Neural crest cell (in vitro differentiated cells): ENCODE measurements at regions not wholly inside any gene's neighbourhood (a gene's known extent, or its start where the extent isn't known, plus 50 kb on each side); places are given as distances from the start of the nearest gene placed in this dataset.

ENCODE experiments used
- DNase-seq: peaks from one replicate; pipeline ENCODE4 v3.0.0; 2021; ENCODE audit warnings: low read depth, mixed read lengths, low spot score
- H3K27ac Mint-ChIP-seq: one replicate; pipeline ENCODE4 v1.8.0; 2021; ENCODE audit warnings: mild to moderate bottlenecking, mixed read lengths; ENCODE audit not compliant: unreplicated experiment
- H3K27me3 Mint-ChIP-seq: 2 replicates; pipeline ENCODE4 v1.8.0; 2021; ENCODE audit warnings: low read depth, mild to moderate bottlenecking, mixed read lengths
- H3K36me3 Mint-ChIP-seq: 2 replicates; pipeline ENCODE4 v1.8.0; 2021; ENCODE audit warnings: low read depth, mild to moderate bottlenecking, mixed read lengths
- H3K4me1 Mint-ChIP-seq: 2 replicates; pipeline ENCODE4 v1.8.0; 2021; ENCODE audit warnings: mixed read lengths
- H3K4me3 Mint-ChIP-seq: one replicate; pipeline ENCODE4 v1.8.0; 2021; ENCODE audit warnings: mild to moderate bottlenecking, mixed read lengths
- H3K9me3 Mint-ChIP-seq: 2 replicates; pipeline ENCODE4 v1.8.0; 2021; ENCODE audit warnings: mixed read lengths
- TF ChIP-seq, protein P1 (sequence below): fragments of 200-600 bp; sonication (generic); conservative IDR thresholded peaks from 2 replicates; pipeline ENCODE4 v1.5.0; 2021; ENCODE audit warnings: antibody characterized with exemption, mild to moderate bottlenecking

DNA sequence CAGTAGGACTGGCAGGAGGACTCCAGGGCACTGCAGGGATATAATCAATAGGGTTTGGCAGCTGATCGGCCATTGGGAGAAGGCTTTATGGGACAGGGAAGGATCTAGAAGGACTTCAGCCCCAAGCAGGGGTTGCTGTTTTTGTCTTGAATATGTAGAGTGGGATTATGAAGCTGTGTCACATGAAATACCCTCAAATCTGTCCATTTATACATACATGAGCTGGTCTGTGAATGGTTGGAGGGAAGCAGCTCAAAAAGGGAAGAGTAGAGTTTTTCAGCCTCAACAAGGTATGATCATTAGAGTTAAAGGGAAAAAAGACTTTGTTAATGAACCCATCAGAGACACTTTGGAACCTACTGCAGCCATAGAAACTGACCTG, 98.2 kb upstream of the ZNF217 start:
- no peak for DNase-seq
- Mint-ChIP-seq H3K9me3 (no peaks in the 10 kb centered on the region), H3K36me3 (no peaks in the 10 kb centered on the region), H3K4me3 (no peak overlapping the region), H3K4me1 (peaks cover 4% of the 10 kb centered on the region), H3K27ac (no peak overlapping the region), H3K27me3 (no peaks in the 10 kb centered on the region)
- TF ChIP-seq, protein P1, sequence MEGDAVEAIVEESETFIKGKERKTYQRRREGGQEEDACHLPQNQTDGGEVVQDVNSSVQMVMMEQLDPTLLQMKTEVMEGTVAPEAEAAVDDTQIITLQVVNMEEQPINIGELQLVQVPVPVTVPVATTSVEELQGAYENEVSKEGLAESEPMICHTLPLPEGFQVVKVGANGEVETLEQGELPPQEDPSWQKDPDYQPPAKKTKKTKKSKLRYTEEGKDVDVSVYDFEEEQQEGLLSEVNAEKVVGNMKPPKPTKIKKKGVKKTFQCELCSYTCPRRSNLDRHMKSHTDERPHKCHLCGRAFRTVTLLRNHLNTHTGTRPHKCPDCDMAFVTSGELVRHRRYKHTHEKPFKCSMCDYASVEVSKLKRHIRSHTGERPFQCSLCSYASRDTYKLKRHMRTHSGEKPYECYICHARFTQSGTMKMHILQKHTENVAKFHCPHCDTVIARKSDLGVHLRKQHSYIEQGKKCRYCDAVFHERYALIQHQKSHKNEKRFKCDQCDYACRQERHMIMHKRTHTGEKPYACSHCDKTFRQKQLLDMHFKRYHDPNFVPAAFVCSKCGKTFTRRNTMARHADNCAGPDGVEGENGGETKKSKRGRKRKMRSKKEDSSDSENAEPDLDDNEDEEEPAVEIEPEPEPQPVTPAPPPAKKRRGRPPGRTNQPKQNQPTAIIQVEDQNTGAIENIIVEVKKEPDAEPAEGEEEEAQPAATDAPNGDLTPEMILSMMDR, result no peak

DNA sequence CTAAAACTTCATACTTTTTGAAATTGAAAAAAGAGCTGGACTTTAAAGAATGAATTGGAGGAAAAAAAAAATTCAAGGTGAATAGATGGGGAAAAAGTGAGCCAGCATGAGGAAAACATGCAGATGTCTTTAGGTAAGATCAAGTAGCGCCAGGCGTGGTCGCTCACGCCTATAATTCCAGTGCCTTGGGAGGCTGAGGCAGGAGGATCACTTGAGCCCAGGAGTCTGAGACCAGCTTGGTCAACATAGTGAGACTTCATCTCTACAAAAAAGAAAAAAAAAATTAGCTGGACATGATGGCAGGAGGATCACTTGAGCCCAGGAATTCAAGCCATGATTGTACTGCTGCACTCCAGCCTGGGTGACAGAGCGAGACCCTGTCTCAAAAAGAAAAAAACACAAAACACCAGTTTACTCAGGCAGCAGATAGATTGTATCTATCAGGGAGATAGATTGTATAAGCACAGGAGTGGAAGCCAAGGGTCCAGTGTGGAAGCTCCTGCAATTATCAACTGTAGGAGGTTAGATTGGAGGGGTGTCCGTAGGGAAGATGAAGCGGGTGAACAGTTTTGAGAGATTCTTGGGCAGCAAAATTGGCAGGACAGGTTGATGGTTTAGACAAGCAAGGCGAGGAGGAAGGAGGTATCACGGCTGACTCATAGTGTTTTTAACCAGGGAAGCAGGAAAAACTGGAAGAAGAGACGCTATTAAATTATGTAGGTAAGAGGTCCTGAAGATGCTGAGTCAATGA, 97.6 kb upstream of the ZNF217 start:
- TF ChIP-seq, protein P1, result no peak
- H3K9me3 Mint-ChIP-seq, result no peaks in the 10 kb centered on the region
- DNase-seq, result no peak
- H3K4me1 Mint-ChIP-seq, result peaks cover 4% of the 10 kb centered on the region
- no peaks in the 10 kb centered on the region for H3K27me3 Mint-ChIP-seq
- H3K36me3 Mint-ChIP-seq, result no peaks in the 10 kb centered on the region
- H3K4me3 Mint-ChIP-seq, result no peak overlapping the region
- no peak overlapping the region for H3K27ac Mint-ChIP-seq

DNA sequence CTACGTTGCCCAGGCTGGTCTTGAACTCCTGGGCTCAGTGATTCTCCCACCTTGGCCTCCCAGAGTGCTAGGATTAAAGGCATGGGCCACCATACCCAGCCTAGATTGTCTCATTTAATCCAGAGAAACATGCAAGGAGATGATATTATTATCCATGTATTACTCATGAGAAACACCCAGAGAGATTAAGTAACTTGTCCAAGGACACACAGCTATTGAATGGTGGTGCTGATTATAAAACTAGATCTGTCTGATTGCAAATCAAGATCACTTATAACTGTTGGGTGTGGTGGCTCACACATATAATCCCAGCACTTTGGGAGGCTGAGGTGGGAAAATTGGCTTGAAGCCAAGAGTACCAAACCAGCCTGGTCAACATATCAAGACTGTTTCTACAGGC, 94.4 kb upstream of the ZNF217 start:
- peaks cover 7% of the 10 kb centered on the region for H3K4me1 Mint-ChIP-seq
- H3K27me3 Mint-ChIP-seq, result no peaks in the 10 kb centered on the region
- H3K36me3 Mint-ChIP-seq, result no peaks in the 10 kb centered on the region
- TF ChIP-seq, protein P1, result no peak
- DNase-seq, result no peak
- no peak overlapping the region for H3K27ac Mint-ChIP-seq
- H3K4me3 Mint-ChIP-seq, result no peak overlapping the region
- H3K9me3 Mint-ChIP-seq, result no peaks in the 10 kb centered on the region

DNA sequence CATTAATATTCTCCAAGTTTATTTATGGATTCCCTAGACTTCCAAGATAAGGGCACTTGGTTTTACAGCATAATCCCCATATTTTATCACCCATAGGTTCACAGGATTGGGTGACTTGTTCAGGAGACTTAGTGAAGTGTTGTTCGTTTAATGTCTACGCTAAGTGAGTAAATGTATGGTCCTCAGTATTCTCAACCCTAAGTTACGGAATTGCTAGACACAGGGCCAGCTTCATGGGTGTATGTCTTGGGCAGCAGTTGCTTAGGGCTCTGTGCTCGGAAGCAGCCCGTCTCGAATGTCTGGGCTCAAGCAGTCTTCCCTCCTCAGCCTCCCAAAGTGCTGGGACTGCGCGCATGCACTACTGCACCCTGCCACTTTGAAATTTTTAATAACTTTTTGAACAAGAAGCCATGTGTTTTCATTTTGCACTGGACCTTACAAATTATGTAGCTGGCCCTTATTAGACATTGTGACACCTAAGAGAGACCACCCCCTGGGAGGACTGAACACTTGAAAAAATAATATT, 91.5 kb upstream of the ZNF217 start:
- DNase-seq, result no peak
- TF ChIP-seq, protein P1, result no peak
- Mint-ChIP-seq H3K27me3 (no peaks in the 10 kb centered on the region), H3K4me1 (peaks cover 10% of the 10 kb centered on the region), H3K36me3 (no peaks in the 10 kb centered on the region), H3K27ac (no peak overlapping the region), H3K4me3 (no peak overlapping the region), H3K9me3 (no peaks in the 10 kb centered on the region)

DNA sequence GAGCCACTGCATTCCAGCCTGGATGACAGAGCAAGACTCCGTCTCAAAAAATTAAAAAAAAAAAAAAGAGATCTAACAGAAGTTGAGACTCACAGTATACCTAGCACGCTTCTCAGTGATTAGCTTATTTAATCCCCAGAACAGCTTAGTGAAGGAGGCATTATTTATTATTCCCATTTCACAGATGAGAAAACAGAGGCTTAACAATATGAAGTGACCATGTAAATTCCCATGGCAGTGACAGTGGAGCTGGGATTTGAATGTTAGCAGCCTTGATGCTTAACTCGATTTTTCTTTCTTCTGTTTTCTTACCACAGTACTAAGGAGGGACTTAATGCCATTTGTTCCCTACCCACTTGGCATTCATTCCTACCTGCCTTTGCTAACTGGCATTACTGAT, 89.9 kb upstream of the ZNF217 start:
- Mint-ChIP-seq H3K27me3 (no peaks in the 10 kb centered on the region), H3K36me3 (no peaks in the 10 kb centered on the region), H3K4me3 (no peak overlapping the region), H3K4me1 (peaks cover 26% of the 10 kb centered on the region), H3K9me3 (no peaks in the 10 kb centered on the region), H3K27ac (no peak overlapping the region)
- TF ChIP-seq, protein P1, result no peak
- DNase-seq, result no peak
